ENCODE measurements at regions not wholly inside any gene's neighbourhood (a gene's known extent, or its start where the extent isn't known, plus 50 kb on each side); places are given as distances from the start of the nearest gene placed in this dataset.

- no peak for TF ChIP-seq CTCF (IDR thresholded peaks at IDR 0.05; ENCODE audit: low read length, missing control alignments)
- DNase-seq (ENCODE audit: low read depth), result no peak
Observed at GRCh38 chr10:81104494-81104893, 566.8 kb downstream of the SH2D4B start.

GRCh38 chr10:81108516-81109199, 571.0 kb downstream of the SH2D4B start:
- no peak overlapping the region for H3K4me3 ChIP-seq (replicated peaks; ENCODE audit: low read depth, low read length)
- DNase-seq (ENCODE audit: low read depth), result no peak
- no peak for TF ChIP-seq CTCF (IDR thresholded peaks at IDR 0.05; ENCODE audit: low read length, missing control alignments)

More at GRCh38 chr10:81104494-81104893, 566.8 kb downstream of the SH2D4B start:
- H3K4me3 ChIP-seq (replicated peaks; ENCODE audit: low read depth, low read length), result no peak overlapping the region

GRCh38 chr10:81109200-81109752, 571.6 kb downstream of the SH2D4B start:
- H3K4me3 ChIP-seq (replicated peaks; ENCODE audit: low read depth, low read length), result no peak overlapping the region
- no peak for DNase-seq (ENCODE audit: low read depth)
- no peak for TF ChIP-seq CTCF (IDR thresholded peaks at IDR 0.05; ENCODE audit: low read length, missing control alignments)

GRCh38 chr10:81116201-81116600, 578.5 kb downstream of the SH2D4B start:
- no peak for TF ChIP-seq CTCF (IDR thresholded peaks at IDR 0.05; ENCODE audit: low read length, missing control alignments)
- H3K4me3 ChIP-seq (replicated peaks; ENCODE audit: low read depth, low read length), result no peak overlapping the region
- DNase-seq (ENCODE audit: low read depth), result no peak

- DNase-seq (ENCODE audit: low read depth), result no peak
- TF ChIP-seq CTCF (IDR thresholded peaks at IDR 0.05; ENCODE audit: low read length, missing control alignments), result no peak
Observed at GRCh38 chr10:81116990-81117389, 579.3 kb downstream of the SH2D4B start.

GRCh38 chr10:81127931-81128330, 590.2 kb downstream of the SH2D4B start:
- H3K4me3 ChIP-seq (replicated peaks; ENCODE audit: low read depth, low read length), result no peak overlapping the region
- no peak for TF ChIP-seq CTCF (IDR thresholded peaks at IDR 0.05; ENCODE audit: low read length, missing control alignments)
- no peak for DNase-seq (ENCODE audit: low read depth)

More at GRCh38 chr10:81116990-81117389, 579.3 kb downstream of the SH2D4B start:
- H3K4me3 ChIP-seq (replicated peaks; ENCODE audit: low read depth, low read length), result no peak overlapping the region

GRCh38 chr10:81130014-81130413, 592.3 kb downstream of the SH2D4B start:
- no peak for DNase-seq (ENCODE audit: low read depth)
- TF ChIP-seq CTCF (IDR thresholded peaks at IDR 0.05; ENCODE audit: low read length, missing control alignments), result no peak
- H3K4me3 ChIP-seq (replicated peaks; ENCODE audit: low read depth, low read length), result no peak overlapping the region
